KMS-11 (cell line): ENCODE measurements at regions not wholly inside any gene's neighbourhood (a gene's known extent, or its start where the extent isn't known, plus 50 kb on each side); places are given as distances from the start of the nearest gene placed in this dataset.

Source experiments
- H2AFZ ChIP-seq: fragments of 200-600 bp; sonication (generic); 2 replicates; pipeline ENCODE4 v1.6.1; 2016; ENCODE audit warnings: antibody characterized with exemption, mixed run types, low read depth
- H3K27ac ChIP-seq: fragments of 200-600 bp; sonication (generic); 2 replicates; pipeline ENCODE4 v1.6.1; 2016; ENCODE audit warnings: mild to moderate bottlenecking, mixed run types
- H3K27me3 ChIP-seq: fragments of 200-600 bp; sonication (generic); 2 replicates; pipeline ENCODE4 v1.6.1; 2017; ENCODE audit warnings: mild to moderate bottlenecking, low read depth, mixed run types, moderate library complexity; ENCODE audit not compliant: insufficient read depth
- H3K36me3 ChIP-seq: fragments of 200-600 bp; sonication (generic); 2 replicates; pipeline ENCODE4 v1.6.1; 2017; ENCODE audit warnings: mild to moderate bottlenecking, mixed run types; ENCODE audit not compliant: insufficient read depth
- H3K4me1 ChIP-seq: fragments of 200-600 bp; sonication (generic); 2 replicates; pipeline ENCODE4 v1.6.1; 2016; ENCODE audit warnings: mild to moderate bottlenecking, low read depth, mixed run types; ENCODE audit not compliant: poor library complexity, severe bottlenecking
- H3K4me2 ChIP-seq: fragments of 200-600 bp; sonication (generic); 2 replicates; pipeline ENCODE4 v1.7.0; 2016; ENCODE audit warnings: mild to moderate bottlenecking, mixed run types
- H3K4me3 ChIP-seq: fragments of 200-600 bp; sonication (generic); IDR thresholded peaks from 2 replicates; pipeline ENCODE4 v1.6.1; 2017; ENCODE audit warnings: low read depth, low read length, mixed read lengths; ENCODE audit not compliant: insufficient read depth
- H3K79me2 ChIP-seq: fragments of 200-600 bp; sonication (generic); 2 replicates; pipeline ENCODE4 v1.6.1; 2016; ENCODE audit warnings: low read depth, mixed run types; ENCODE audit not compliant: insufficient read depth
- H3K9ac ChIP-seq: fragments of 200-600 bp; sonication (generic); 2 replicates; pipeline ENCODE4 v1.6.1; 2016; ENCODE audit warnings: mild to moderate bottlenecking, mixed run types
- H4K20me1 ChIP-seq: fragments of 200-600 bp; sonication (generic); 2 replicates; pipeline ENCODE4 v1.6.1; 2016; ENCODE audit warnings: mild to moderate bottlenecking, mixed run types; ENCODE audit not compliant: insufficient read depth
- CTCF ChIP-seq: fragments of 200-600 bp; sonication (generic); conservative IDR thresholded peaks from 2 replicates; pipeline ENCODE4 v1.6.1; 2017; ENCODE audit warnings: low read depth, mild to moderate bottlenecking, antibody characterized with exemption, low read length, moderate library complexity, mixed read lengths

GRCh38 chr1:224519874-224520273 is 85.3 kb upstream of the WDR26 start:
- Histone ChIP-seq H4K20me1 (no peaks in the 10 kb centered on the region), H3K27me3 (no peaks in the 10 kb centered on the region), H3K4me3 (no peak overlapping the region), H2AFZ (no peak overlapping the region), H3K4me2 (no peak overlapping the region), H3K9ac (no peak overlapping the region), H3K4me1 (peaks cover 6% of the 10 kb centered on the region), H3K79me2 (no peaks in the 10 kb centered on the region), H3K27ac (no peak overlapping the region), H3K36me3 (no peaks in the 10 kb centered on the region)
- no peak for TF ChIP-seq CTCF

GRCh38 chr1:224520808-224521207 is 86.2 kb upstream of the WDR26 start:
- Histone ChIP-seq H4K20me1 (no peaks in the 10 kb centered on the region), H3K4me3 (no peak overlapping the region), H3K27me3 (no peaks in the 10 kb centered on the region), H3K9ac (no peak overlapping the region), H3K36me3 (no peaks in the 10 kb centered on the region), H3K4me2 (no peak overlapping the region), H2AFZ (no peak overlapping the region), H3K27ac (no peak overlapping the region), H3K79me2 (no peaks in the 10 kb centered on the region), H3K4me1 (no peaks in the 10 kb centered on the region)
- TF ChIP-seq CTCF: no peak

GRCh38 chr1:224521904-224522734 is 87.5 kb upstream of the WDR26 start:
- Histone ChIP-seq H3K36me3 (no peaks in the 10 kb centered on the region), H4K20me1 (no peaks in the 10 kb centered on the region), H3K79me2 (no peaks in the 10 kb centered on the region), H3K27me3 (no peaks in the 10 kb centered on the region), H3K4me2 (no peak overlapping the region), H3K4me3 (no peak overlapping the region), H3K27ac (no peak overlapping the region), H2AFZ (no peak overlapping the region), H3K4me1 (no peaks in the 10 kb centered on the region), H3K9ac (no peak overlapping the region)
- TF ChIP-seq CTCF: no peak

- H3K27me3 ChIP-seq: no peaks in the 10 kb centered on the region
- no peaks in the 10 kb centered on the region for H3K36me3 ChIP-seq
- H3K4me1 ChIP-seq: no peaks in the 10 kb centered on the region
- H3K4me2 ChIP-seq: no peak overlapping the region
- H3K27ac ChIP-seq: no peak overlapping the region
- no peaks in the 10 kb centered on the region for H4K20me1 ChIP-seq
- H3K79me2 ChIP-seq: no peaks in the 10 kb centered on the region
- TF ChIP-seq CTCF: no peak
- no peak overlapping the region for H2AFZ ChIP-seq
- no peak overlapping the region for H3K9ac ChIP-seq
- no peak overlapping the region for H3K4me3 ChIP-seq
Measured at GRCh38 chr1:224523676-224524075, 89.1 kb upstream of the WDR26 start.
